SK-N-SH treated with all-trans-retinoic acid at 6 μM for 48 hours (cell line): ENCODE measurements at regions not wholly inside any gene's neighbourhood (a gene's known extent, or its start where the extent isn't known, plus 50 kb on each side); places are given as distances from the start of the nearest gene placed in this dataset.

Experiments
- BACH2 ChIP-seq: fragments of 250-450 bp; sonication (Bioruptor Pico); IDR thresholded peaks from 2 replicates; pipeline ENCODE4 v1.9.0; 2021; ENCODE audit warnings: mild to moderate bottlenecking, borderline replicate concordance
- CSRNP3 ChIP-seq: fragments of 250-450 bp; sonication (Bioruptor Pico); IDR thresholded peaks from 2 replicates; pipeline ENCODE4 v1.5.1; 2021; ENCODE audit warnings: mild to moderate bottlenecking, moderate library complexity
- ESRRG ChIP-seq: fragments of 250-450 bp; sonication (Bioruptor Pico); IDR thresholded peaks from 2 replicates; pipeline ENCODE4 v1.6.1; 2021; ENCODE audit warnings: mild to moderate bottlenecking
- GLIS3 ChIP-seq: fragments of 250-450 bp; sonication (Bioruptor Pico); IDR thresholded peaks from 2 replicates; pipeline ENCODE4 v1.5.0; 2020; ENCODE audit warnings: mild to moderate bottlenecking, moderate library complexity
- ISL1 ChIP-seq: fragments of 250-450 bp; sonication (Bioruptor Pico); IDR thresholded peaks from 2 replicates; pipeline ENCODE4 v2.1.2; 2022; ENCODE audit warnings: mild to moderate bottlenecking, moderate library complexity
- PATZ1 ChIP-seq: fragments of 250-450 bp; sonication (Bioruptor Pico); IDR thresholded peaks from 2 replicates; pipeline ENCODE4 v1.8.0; 2020; ENCODE audit warnings: mild to moderate bottlenecking, moderate library complexity, borderline replicate concordance
- PPARA ChIP-seq: fragments of 250-450 bp; sonication (Bioruptor Pico); IDR thresholded peaks from 2 replicates; pipeline ENCODE4 v1.5.0; 2020; ENCODE audit warnings: mild to moderate bottlenecking, borderline replicate concordance
- RARB ChIP-seq: fragments of 250-450 bp; sonication (Bioruptor Pico); IDR thresholded peaks from 2 replicates; pipeline ENCODE4 v1.8.0; 2021; ENCODE audit warnings: mild to moderate bottlenecking, moderate library complexity
- SNAI2 ChIP-seq: fragments of 250-450 bp; sonication (Bioruptor Pico); IDR thresholded peaks from 2 replicates; pipeline ENCODE4 v1.5.0; 2020; ENCODE audit warnings: mild to moderate bottlenecking, moderate library complexity
- TCF4 ChIP-seq: fragments of 250-450 bp; sonication (Bioruptor Pico); IDR thresholded peaks from 2 replicates; pipeline ENCODE4 v1.8.0; 2021; ENCODE audit warnings: mild to moderate bottlenecking, moderate library complexity, borderline replicate concordance
- TOX ChIP-seq: fragments of 250-450 bp; sonication (Bioruptor Pico); IDR thresholded peaks from 2 replicates; pipeline ENCODE4 v1.8.0; 2021; ENCODE audit warnings: mild to moderate bottlenecking, moderate library complexity, borderline replicate concordance
- ZFP3 ChIP-seq: fragments of 250-450 bp; sonication (Bioruptor Pico); IDR thresholded peaks from 2 replicates; pipeline ENCODE4 v1.5.0; 2020; ENCODE audit warnings: mild to moderate bottlenecking, moderate library complexity
- ZFP30 ChIP-seq: fragments of 450-650 bp; formaldehyde crosslinking; IDR thresholded peaks from 2 replicates; pipeline ENCODE4 v1.5.0; 2022; ENCODE audit warnings: mild to moderate bottlenecking, moderate library complexity
- TF ChIP-seq, protein P1 (sequence below): fragments of 250-450 bp; sonication (Bioruptor Pico); IDR thresholded peaks from 2 replicates; pipeline ENCODE4 v1.5.0; 2020; ENCODE audit warnings: mild to moderate bottlenecking, moderate library complexity

DNA sequence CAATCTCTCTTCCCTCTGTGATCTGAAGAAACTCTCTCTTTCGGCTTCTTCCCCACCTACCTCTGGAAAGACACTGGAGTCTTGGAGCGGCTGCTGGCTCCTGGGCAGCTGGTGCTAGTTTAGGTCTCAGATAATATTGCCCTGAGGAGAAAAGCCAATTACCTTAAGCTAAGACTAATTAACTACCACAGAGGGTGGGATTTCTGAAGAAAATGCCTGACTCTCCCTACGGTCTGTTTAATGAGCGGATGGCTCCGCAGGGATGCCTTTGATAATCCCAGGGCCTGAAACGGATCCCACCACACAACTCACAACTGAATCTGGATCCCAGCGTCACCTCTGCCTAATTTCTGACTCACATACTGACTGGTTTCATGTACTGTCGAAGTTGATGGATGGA, 127.0 kb upstream of the NLRP1 start:
- TF ChIP-seq ZFP3 (no peak), PATZ1 (CRISPR knock-in tag) (no peak), PPARA (no peak), SNAI2 (CRISPR knock-in tag) (no peak), GLIS3 (CRISPR knock-in tag) (no peak), ESRRG (no peak), BACH2 (no peak), ISL1 (CRISPR knock-in tag) (no peak), TOX (CRISPR knock-in tag) (no peak), RARB (CRISPR knock-in tag) (no peak), TCF4 (no peak), ZFP30 (CRISPR knock-in tag) (no peak), CSRNP3 (CRISPR knock-in tag) (no peak)
- TF ChIP-seq, protein P1, sequence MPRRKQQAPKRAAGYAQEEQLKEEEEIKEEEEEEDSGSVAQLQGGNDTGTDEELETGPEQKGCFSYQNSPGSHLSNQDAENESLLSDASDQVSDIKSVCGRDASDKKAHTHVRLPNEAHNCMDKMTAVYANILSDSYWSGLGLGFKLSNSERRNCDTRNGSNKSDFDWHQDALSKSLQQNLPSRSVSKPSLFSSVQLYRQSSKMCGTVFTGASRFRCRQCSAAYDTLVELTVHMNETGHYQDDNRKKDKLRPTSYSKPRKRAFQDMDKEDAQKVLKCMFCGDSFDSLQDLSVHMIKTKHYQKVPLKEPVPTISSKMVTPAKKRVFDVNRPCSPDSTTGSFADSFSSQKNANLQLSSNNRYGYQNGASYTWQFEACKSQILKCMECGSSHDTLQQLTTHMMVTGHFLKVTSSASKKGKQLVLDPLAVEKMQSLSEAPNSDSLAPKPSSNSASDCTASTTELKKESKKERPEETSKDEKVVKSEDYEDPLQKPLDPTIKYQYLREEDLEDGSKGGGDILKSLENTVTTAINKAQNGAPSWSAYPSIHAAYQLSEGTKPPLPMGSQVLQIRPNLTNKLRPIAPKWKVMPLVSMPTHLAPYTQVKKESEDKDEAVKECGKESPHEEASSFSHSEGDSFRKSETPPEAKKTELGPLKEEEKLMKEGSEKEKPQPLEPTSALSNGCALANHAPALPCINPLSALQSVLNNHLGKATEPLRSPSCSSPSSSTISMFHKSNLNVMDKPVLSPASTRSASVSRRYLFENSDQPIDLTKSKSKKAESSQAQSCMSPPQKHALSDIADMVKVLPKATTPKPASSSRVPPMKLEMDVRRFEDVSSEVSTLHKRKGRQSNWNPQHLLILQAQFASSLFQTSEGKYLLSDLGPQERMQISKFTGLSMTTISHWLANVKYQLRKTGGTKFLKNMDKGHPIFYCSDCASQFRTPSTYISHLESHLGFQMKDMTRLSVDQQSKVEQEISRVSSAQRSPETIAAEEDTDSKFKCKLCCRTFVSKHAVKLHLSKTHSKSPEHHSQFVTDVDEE (CRISPR knock-in tag), result no peak
